SK-N-MC (cell line): ENCODE measurements at regions not wholly inside any gene's neighbourhood (a gene's known extent, or its start where the extent isn't known, plus 50 kb on each side); places are given as distances from the start of the nearest gene placed in this dataset.
"Not testable (repeated sequence)": the region's sequence is repeated elsewhere in the genome, so short reads cannot be mapped to it uniquely, and the experiment has no call there.

Experiments
- DNase-seq: peaks from one replicate; pipeline ENCODE4 v3.0.0-alpha.2; 2011; ENCODE audit warnings: low read depth, low spot score
- H3K27ac ChIP-seq: fragments of 200-600 bp; sonication (generic); 2 replicates; pipeline ENCODE4 v1.5.1; 2016; ENCODE audit warnings: mixed run types
- H3K36me3 ChIP-seq: fragments of 200-600 bp; sonication (generic); 2 replicates; pipeline ENCODE4 v1.6.1; 2017; ENCODE audit warnings: antibody characterized with exemption, low read length, mixed read lengths; ENCODE audit not compliant: insufficient read depth
- H3K4me3 ChIP-seq: fragments of 200-600 bp; sonication (generic); 2 replicates; pipeline ENCODE4 v1.5.1; 2016
- H3K9ac ChIP-seq: fragments of 200-600 bp; sonication (generic); 2 replicates; pipeline ENCODE4 v1.8.0; 2017; ENCODE audit warnings: mixed run types, mixed read lengths; ENCODE audit not compliant: insufficient read length
- H3K9me3 ChIP-seq: fragments of 200-600 bp; sonication (generic); 2 replicates; pipeline ENCODE4 v1.6.1; 2017; ENCODE audit warnings: low read depth, mild to moderate bottlenecking, antibody characterized with exemption, low read length, moderate library complexity, mixed read lengths
- EZH2 ChIP-seq: fragments of 200-600 bp; sonication (generic); IDR thresholded peaks from one replicate; pipeline ENCODE4 v1.6.1; 2017; ENCODE audit warnings: antibody characterized with exemption
- FOXP2 ChIP-seq: optimal IDR thresholded peaks from 2 replicates; pipeline ENCODE3; 2011; ENCODE audit warnings: mild to moderate bottlenecking, moderate library complexity; ENCODE audit not compliant: insufficient read depth; ENCODE audit errors: extremely low read length, control extremely low read depth
- POLR2AphosphoS5 ChIP-seq: IDR thresholded peaks from 2 replicates; pipeline ENCODE4 v1.6.1; 2012; ENCODE audit warnings: mild to moderate bottlenecking, low read depth, low read length, borderline replicate concordance

DNA sequence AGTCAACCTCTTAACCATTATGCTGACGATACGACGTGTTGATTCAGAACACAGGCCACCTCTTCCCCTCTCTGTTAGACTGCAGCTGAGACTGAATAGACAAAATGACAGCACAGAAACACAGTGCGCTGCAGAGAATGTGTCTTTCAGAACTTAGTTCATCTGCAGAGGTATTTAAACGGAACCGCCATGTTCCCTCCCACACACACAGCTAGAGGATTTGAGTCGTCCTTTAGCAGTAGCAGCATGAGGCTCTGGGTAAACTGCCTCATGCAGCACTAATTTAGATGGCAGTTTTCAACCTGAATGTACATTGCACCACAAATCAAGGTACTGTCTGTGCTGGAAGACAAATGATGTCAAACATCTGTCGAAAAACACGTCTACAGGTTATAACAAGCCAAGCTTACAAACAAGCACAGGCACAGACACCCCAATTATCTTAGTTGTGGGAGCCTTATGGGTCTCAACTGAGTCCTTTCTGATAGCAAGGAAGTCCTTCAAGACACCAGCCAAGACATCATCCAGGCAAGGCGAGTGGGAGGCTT is 76.6 kb upstream of the LRRC4C start:
- TF ChIP-seq EZH2 (no peak), FOXP2 (no peak), POLR2AphosphoS5 (no peak)
- H3K36me3 ChIP-seq = no peaks in the 10 kb centered on the region
- no peak overlapping the region for H3K4me3 ChIP-seq
- H3K9me3 ChIP-seq = no peaks in the 10 kb centered on the region
- no peak overlapping the region for H3K9ac ChIP-seq
- no peak for DNase-seq
- no peak overlapping the region for H3K27ac ChIP-seq

DNA sequence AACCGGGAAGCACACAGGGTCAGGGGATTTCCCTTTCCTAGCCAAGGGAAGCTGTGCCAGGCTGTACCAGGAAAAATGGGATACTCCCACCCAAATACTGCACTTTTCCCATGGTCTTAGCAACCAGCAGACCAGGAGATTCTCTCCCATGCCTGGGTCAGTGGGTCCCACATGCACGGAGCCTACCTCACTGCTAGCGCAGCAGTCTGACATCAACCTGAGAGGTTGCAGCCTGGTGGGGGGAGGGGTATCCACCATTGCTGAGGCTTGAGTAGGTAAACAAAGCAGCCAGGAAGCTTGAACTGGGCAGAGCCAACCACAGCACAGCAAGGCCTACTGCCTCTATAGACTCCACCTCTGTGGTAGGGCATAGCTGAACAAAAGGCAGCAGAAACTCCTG is 85.5 kb upstream of the LRRC4C start:
- not testable (repeated sequence) for H3K4me3 ChIP-seq, H3K9ac ChIP-seq, H3K36me3 ChIP-seq, H3K27ac ChIP-seq, DNase-seq, H3K9me3 ChIP-seq

DNA sequence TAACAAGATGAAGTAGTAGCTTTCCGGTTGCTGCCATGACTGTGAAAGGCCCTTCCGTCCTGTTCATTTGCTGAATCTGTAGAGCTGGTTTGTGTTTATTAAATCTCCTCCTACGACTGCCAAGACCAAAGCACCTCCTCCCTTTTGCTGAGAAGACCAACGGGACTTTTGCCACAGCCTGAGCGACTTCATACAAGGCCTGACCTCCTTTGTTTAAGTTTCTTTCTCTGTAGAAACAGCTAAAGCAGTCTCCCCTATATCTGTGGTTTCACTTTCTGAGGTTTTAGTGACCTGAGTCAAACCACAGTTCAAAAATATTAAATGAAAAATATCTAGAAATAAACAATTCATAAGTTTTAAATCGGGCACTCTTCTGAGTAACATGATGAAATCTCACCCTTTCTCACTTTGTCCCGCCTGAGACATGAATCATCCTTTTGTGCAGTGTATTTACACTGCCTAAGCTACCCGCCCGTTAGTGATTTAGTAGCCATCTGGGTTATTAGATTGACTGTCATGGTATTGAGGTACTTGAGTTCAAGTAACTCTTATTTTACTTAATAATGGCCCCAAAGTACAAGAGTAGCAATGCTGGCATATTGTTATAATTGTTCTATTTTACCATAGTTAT is 119.1 kb upstream of the LRRC4C start:
- Histone ChIP-seq H3K4me3 (no peak overlapping the region), H3K9me3 (no peaks in the 10 kb centered on the region), H3K27ac (no peak overlapping the region), H3K9ac (no peak overlapping the region), H3K36me3 (no peaks in the 10 kb centered on the region)
- DNase-seq = no peak
- TF ChIP-seq EZH2 = no peak
- no peak for TF ChIP-seq FOXP2
- TF ChIP-seq POLR2AphosphoS5 = no peak

DNA sequence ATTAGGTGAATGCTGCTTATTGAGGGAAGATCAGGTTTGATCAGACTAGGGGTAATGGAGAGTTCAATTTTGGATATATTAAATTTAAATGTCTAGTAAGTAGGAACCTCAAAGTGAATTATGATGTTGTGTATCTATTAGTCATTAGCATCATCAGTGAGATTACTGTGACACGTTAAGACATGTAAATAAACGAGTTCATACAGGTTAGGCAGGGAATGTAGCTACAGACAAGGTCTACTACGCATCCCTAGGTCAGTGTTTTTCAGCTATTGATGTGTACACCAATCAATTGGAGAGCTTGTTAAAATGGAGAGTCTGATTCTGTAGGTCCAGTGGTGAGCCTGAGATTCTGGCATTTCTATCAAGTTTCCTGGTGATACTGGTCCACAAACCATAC is 120.1 kb upstream of the LRRC4C start:
- no peak overlapping the region for H3K9ac ChIP-seq
- no peaks in the 10 kb centered on the region for H3K9me3 ChIP-seq
- H3K27ac ChIP-seq = no peak overlapping the region
- no peak overlapping the region for H3K4me3 ChIP-seq
- DNase-seq = no peak
- H3K36me3 ChIP-seq = no peaks in the 10 kb centered on the region
- no peak for TF ChIP-seq POLR2AphosphoS5
- no peak for TF ChIP-seq EZH2
- TF ChIP-seq FOXP2 = no peak

DNA sequence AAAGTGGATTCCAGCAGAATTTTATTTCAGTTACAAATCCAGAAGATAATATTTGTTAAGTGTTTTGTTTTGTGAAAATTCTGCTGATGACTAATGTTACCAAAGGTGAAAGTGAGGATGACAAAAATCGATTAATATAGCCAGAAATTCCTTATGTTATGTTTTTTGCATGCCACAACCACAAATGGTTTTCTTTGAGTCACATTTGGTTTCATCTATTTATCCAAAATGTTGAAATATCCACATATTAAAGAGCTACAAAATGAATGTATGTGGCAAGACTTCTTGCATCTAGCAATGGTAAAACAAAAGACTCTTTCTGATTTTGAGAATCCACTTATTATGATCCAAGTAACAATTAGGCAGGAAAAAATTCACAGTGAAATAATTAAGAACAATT is 150.1 kb upstream of the LRRC4C start:
- Histone ChIP-seq H3K36me3 (no peaks in the 10 kb centered on the region), H3K9me3 (no peaks in the 10 kb centered on the region), H3K9ac (no peak overlapping the region), H3K27ac (no peak overlapping the region), H3K4me3 (no peak overlapping the region)
- no peak for DNase-seq
- TF ChIP-seq EZH2 (no peak), FOXP2 (no peak), POLR2AphosphoS5 (no peak)

DNA sequence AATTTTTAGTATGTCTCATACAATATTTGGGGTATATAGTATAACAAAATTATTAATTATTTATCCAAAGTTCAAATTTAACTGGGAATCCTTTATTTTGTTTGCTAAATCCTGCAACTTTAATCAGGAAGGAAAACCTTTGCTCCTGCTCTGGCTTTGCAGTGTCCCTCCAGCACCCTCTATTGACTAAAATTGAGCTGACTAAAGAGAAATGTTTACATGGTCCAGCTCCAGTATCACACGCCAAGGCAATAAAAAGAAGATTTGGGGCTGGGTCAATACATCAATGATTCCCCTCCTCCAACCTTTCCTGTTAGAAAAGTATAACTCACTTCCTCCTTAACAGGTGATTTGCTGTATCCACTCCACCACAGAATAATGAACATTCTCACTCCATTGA is 153.0 kb upstream of the LRRC4C start:
- no peak overlapping the region for H3K9ac ChIP-seq
- DNase-seq = no peak
- no peak overlapping the region for H3K27ac ChIP-seq
- no peak for TF ChIP-seq EZH2
- no peak for TF ChIP-seq FOXP2
- TF ChIP-seq POLR2AphosphoS5 = no peak
- no peaks in the 10 kb centered on the region for H3K36me3 ChIP-seq
- H3K4me3 ChIP-seq = no peak overlapping the region
- H3K9me3 ChIP-seq = no peaks in the 10 kb centered on the region

- Histone ChIP-seq H3K9me3 (no peaks in the 10 kb centered on the region), H3K27ac (no peak overlapping the region), H3K9ac (no peak overlapping the region), H3K4me3 (no peak overlapping the region), H3K36me3 (no peaks in the 10 kb centered on the region)
- no peak for TF ChIP-seq POLR2AphosphoS5
- no peak for TF ChIP-seq EZH2
- no peak for DNase-seq
These were observed 153.9 kb upstream of the LRRC4C start for GRCh38 chr11:41613326-41613725.

- H3K27ac ChIP-seq = no peak overlapping the region
- no peak for DNase-seq
- no peaks in the 10 kb centered on the region for H3K36me3 ChIP-seq
- no peak for TF ChIP-seq POLR2AphosphoS5
- TF ChIP-seq FOXP2 = no peak
- TF ChIP-seq EZH2 = no peak
- H3K4me3 ChIP-seq = no peak overlapping the region
- H3K9me3 ChIP-seq = no peaks in the 10 kb centered on the region
- H3K9ac ChIP-seq = no peak overlapping the region
These were observed 163.4 kb upstream of the LRRC4C start for GRCh38 chr11:41622707-41623359.

DNA sequence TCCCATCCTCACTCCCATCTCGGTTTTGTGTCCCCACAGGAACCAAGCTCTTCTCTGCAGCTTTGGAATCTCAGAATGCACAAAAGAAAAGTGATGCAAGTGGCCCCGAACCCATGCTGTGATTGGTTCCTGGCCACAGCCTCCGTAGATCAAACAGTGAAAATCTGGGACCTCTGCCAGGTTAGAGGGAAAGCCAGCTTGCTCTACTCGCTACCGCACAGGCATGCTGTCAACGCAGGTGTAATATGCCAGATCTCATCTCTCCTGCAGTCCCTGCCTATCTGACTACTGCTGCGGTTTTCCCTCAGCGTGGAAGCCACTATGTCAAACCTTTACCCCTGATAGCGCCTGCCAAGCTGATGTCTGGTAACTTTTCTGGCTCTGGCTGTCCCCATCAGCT is 200.5 kb upstream of the LRRC4C start:
- Histone ChIP-seq H3K9ac (no peak overlapping the region), H3K36me3 (no peaks in the 10 kb centered on the region), H3K4me3 (no peak overlapping the region), H3K27ac (no peak overlapping the region), H3K9me3 (no peaks in the 10 kb centered on the region)
- no peak for TF ChIP-seq POLR2AphosphoS5
- TF ChIP-seq FOXP2 = no peak
- no peak for TF ChIP-seq EZH2
- no peak for DNase-seq
